Left hindlimb (tissue), 1 donor: ENCODE measurements at regions not wholly inside any gene's neighbourhood (a gene's known extent, or its start where the extent isn't known, plus 50 kb on each side); places are given as distances from the start of the nearest gene placed in this dataset.

ENCODE experiments used
- DNase-seq: peaks from one replicate; pipeline ENCODE4 v3.0.0-alpha.2; 2018

GRCh38 chr6:105482227-105482844, 79.5 kb upstream of the PREP start:
- no peak for DNase-seq

- no peak for DNase-seq
Observed at GRCh38 chr6:105476978-105477377, 74.1 kb upstream of the PREP start.

GRCh38 chr6:105474234-105474633, 71.4 kb upstream of the PREP start:
- no peak for DNase-seq

- DNase-seq, result no peak
Observed at GRCh38 chr6:105469946-105470345, 67.1 kb upstream of the PREP start.

- no peak for DNase-seq
Observed at GRCh38 chr6:105468850-105469249, 66.0 kb upstream of the PREP start.

GRCh38 chr6:105460860-105461259, 58.0 kb upstream of the PREP start:
- DNase-seq, result no peak

- no peak for DNase-seq
Observed at GRCh38 chr6:105459864-105460263, 57.0 kb upstream of the PREP start.

GRCh38 chr6:105459049-105459448, 56.2 kb upstream of the PREP start:
- DNase-seq, result no peak

- DNase-seq, result no peak
Observed at GRCh38 chr6:105458551-105458950, 55.7 kb upstream of the PREP start.

GRCh38 chr6:105458084-105458483, 55.2 kb upstream of the PREP start:
- DNase-seq, result no peak

- DNase-seq, result no peak
Observed at GRCh38 chr6:105453968-105454367, 51.1 kb upstream of the PREP start.

GRCh38 chr6:105452924-105453756, 50.3 kb upstream of the PREP start:
- DNase-seq, result no peak
